ENCODE measurements at regions not wholly inside any gene's neighbourhood (a gene's known extent, or its start where the extent isn't known, plus 50 kb on each side); places are given as distances from the start of the nearest gene placed in this dataset.
"Not testable (repeated sequence)": the region's sequence is repeated elsewhere in the genome, so short reads cannot be mapped to it uniquely, and the experiment has no call there.

DNA sequence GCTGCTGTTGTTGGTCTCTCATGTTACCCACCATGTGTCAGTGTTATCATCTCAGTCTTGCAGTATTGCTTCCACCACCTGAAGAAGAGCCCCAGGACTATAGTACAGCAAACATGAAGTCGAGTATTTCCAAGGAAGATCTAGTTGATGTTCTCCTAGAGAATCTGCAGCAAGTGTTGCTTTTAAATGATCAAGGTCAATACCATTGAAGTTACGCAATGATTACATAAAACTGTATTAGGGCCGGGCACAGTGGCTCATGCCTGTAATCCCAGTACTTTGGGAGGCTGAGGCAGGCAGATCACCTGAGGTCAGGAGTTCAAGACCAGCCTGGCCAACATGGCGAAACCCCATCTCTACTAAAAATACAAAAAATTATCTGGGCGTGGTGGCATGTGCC lies 173.9 kb downstream of the TJP1 start:
- DNase-seq (ENCODE audit: low read depth, low spot score): not testable (repeated sequence)

- no peak for DNase-seq (ENCODE audit: low read depth, low spot score)
Measured at GRCh38 chr15:29645841-29646240, 176.4 kb downstream of the TJP1 start.

GRCh38 chr15:29644361-29644760 lies 177.9 kb downstream of the TJP1 start:
- DNase-seq (ENCODE audit: low read depth, low spot score): not testable (repeated sequence)

DNA sequence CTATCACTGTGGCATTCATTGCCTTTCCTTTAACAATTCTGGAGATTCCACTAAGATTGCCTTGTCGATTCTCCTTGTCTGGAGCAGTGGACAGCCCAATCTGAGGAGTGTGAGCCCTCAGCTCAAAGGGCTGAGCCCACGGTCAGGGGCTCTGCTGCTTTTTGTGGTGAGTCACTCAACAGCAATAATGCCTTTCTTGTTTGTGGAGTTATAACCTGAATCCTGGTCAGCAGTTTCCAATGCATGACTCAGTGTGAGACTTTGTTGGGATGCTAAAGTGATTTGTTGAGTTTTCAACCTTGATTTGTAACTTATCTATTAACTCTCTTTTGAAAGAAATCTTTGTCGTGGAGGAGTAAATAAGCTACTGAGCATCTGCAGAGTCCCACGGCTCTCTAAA lies 183.5 kb downstream of the TJP1 start:
- no peak for DNase-seq (ENCODE audit: low read depth, low spot score)

- no peak for DNase-seq (ENCODE audit: low read depth, low spot score)
Measured at GRCh38 chr15:29638011-29638410, 184.3 kb downstream of the TJP1 start.

- DNase-seq (ENCODE audit: low read depth, low spot score): no peak
Measured at GRCh38 chr15:29637555-29637954, 184.7 kb downstream of the TJP1 start.

GRCh38 chr15:29636921-29637320 lies 185.3 kb downstream of the TJP1 start:
- DNase-seq (ENCODE audit: low read depth, low spot score): no peak

GRCh38 chr15:29636140-29636539 lies 186.1 kb downstream of the TJP1 start:
- DNase-seq (ENCODE audit: low read depth, low spot score): no peak

DNA sequence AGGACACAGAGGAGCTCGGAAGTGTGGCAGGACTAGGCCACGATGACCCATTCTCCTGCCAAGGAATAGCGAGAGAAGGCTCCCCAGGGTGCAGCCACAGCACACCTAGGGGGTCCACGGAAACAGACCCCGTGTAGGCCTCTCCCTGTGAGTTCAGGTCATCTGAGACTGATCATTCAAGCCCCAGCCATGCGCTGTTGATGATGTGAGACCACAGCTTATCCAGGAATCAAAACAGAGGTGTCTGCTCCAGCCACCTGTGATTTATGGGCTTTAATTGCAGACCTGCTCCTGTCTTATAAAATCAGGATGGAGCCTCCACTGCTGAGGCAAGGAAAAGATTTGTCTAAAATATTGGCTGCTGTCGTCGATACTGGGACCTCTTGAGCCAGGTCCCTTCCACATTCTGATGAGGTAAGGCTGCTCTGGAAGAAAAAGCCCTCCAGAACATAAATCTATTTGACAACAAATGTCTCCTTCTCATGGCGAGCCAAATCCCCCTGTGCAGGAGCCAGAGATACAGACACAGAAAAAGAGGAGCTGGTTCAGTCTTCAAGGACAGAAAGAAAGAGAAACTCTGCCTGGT lies 186.7 kb downstream of the TJP1 start:
- no peak for DNase-seq (ENCODE audit: low read depth, low spot score)

GRCh38 chr15:29633971-29634370 lies 188.3 kb downstream of the TJP1 start:
- no peak for DNase-seq (ENCODE audit: low read depth, low spot score)

DNA sequence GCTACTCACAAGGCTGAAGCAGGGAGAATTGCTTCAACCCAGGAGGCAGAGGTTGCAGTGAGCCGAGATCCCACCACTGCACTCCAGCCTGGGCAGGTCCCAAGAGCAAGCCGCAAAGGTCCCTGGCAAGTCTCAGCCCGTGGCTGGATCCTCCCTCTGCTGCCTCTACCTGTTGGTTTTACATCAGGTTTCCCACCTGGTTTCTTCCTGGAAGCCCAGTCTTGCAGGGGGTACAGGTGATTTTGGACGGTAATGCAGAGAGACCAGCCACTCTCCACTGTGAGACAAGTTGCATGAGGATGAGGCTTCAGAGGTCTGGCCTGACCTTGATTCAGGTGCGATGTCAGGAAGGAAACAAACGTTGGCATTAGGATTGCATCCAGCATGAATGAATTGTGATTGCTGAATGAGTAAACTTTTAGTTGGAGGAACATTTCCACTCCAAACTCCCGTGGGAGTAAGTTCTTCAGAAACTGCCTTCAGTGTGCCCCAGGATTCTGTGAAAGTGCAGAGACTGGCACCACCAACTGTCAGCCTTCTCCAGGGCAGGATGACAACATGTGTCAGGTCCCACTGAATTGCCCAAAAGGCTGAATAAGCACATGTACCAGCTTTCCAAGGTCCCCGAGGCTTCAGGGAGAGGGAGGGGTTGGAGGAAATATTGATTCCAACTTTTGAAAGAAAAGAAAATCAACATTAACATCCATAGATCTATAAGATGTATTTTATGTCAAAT lies 189.4 kb downstream of the TJP1 start:
- DNase-seq (ENCODE audit: low read depth, low spot score): no peak

DNA sequence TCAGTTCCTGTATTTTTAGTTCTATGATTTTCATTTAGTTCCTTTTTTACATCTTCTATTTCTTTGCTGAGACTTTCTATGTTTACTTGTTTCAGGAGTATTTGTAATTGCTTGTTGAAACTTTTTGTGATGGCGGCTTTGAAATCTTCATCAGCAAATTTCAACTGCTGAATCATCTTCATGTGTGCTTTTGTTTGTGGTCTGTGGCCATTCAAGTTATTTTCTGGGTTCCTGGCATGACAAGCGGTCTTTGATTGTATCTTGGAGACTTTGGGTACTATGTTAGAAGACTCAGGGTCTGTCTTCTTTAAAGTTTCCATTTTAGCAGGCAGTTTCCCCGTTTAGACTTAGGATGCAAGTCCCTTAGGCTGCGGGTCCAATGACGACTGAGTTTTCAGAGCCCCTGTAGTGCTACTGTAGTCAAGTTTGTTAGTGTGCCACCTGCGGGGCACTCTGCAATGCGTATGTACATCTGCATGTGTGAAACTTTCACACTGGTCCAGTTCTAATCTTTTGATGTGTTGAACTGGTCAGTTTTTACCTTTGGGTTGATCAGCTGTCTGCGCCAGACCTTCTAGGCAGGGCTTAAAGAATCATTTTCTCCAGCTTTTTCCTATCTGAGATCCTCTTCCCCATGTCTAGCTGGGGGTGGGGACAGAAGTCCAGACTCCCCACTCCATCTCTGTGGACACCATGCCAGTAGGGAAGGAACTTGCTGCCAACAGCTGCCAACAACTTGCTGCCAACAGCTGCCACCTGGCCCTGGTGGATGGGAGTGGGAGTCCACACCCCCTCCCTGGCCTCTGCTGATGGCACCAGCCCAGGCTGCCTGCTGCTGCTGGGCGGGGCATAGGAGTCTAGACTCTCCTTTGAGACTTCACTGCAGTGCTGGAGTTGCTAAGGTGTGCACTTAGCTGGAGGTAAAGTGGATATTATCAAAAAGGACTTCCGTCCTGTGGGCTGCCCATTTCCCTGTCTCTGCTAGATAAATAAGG lies 190.9 kb downstream of the TJP1 start:
- no peak for DNase-seq (ENCODE audit: low read depth, low spot score)

DNA sequence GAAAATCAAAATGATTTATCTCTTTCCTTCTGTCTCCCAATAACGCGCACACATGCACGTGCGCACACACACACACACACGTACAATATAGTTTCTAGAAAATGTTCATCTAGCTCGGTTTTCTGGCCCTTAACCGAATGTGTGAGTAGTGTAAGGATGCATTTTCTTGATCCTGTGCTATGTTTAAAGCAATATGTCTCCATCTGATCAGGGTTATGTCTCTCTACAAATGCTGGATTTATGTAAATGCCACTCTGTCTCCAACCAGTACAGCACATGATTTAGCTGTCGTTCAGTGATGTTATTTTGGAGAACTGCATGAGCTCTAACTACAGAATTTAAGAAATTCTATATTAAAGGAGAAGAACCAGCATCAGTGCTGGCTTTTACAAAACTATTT lies 198.0 kb downstream of the TJP1 start:
- DNase-seq (ENCODE audit: low read depth, low spot score): no peak

DNA sequence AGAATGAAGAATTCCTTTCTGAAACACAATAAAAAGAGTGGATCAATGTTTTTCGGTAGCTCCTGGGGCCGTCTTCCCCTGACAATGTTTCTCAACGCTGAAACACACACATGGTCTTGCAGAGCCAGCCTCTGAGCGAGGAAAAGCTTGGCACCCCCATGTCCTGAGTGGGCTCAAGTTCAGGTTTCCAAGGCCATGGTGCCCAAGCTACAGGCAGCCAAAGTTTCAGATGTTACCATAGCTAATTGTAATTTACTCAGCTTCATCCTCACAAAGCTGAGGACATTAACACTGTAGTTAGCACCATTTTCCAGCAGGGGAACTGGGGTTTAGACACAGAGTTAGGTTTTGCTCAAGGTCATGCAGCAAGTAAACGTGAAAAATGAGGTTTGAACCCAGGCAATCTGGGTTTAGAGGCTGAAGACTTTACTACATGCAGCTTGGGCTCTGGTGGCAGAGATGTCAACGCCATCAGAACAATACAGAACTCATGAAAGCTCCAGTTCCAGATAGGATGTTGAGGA lies 199.1 kb downstream of the TJP1 start:
- no peak for DNase-seq (ENCODE audit: low read depth, low spot score)

DNA sequence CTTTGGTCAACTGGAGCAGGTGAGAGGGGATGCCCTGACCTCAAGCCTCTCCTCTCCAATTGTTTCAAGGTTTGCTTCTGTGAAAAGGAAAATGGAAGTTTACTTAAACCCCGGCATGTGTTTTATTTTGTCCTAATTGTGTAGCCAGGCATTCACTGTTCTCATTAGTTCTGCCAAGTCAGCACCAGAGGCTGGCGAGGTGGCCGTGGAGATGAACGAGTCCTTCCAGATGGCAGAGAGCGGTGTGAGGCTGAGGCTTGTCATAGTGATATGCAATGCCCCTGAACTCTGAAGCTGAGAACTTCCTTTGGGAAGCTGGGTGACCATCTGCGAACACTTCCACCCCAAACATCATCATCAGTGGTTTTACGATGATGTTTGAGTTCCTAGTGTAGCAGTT lies 199.6 kb downstream of the TJP1 start:
- no peak for DNase-seq (ENCODE audit: low read depth, low spot score)

DNA sequence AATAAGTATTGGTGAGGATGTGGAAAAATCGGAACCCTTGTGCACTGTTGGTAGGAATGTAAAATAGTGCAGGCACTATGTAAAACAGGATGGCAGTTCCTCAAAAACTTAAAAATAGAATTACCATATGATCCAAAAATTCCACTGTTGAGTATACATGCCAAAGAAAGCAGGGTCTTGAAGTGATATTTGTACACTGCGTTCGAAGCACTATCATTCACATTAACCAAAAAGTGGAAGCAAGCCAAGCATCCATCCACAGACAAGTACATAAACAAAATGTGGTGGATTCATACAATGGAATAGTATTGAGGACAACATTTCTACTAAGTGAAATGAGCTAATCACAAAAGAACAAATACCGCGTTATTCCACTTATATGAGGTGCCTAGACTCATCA lies 200.7 kb downstream of the TJP1 start:
- DNase-seq (ENCODE audit: low read depth, low spot score): no peak

GRCh38 chr15:29618586-29618985 lies 203.7 kb downstream of the TJP1 start:
- DNase-seq (ENCODE audit: low read depth, low spot score): no peak

DNA sequence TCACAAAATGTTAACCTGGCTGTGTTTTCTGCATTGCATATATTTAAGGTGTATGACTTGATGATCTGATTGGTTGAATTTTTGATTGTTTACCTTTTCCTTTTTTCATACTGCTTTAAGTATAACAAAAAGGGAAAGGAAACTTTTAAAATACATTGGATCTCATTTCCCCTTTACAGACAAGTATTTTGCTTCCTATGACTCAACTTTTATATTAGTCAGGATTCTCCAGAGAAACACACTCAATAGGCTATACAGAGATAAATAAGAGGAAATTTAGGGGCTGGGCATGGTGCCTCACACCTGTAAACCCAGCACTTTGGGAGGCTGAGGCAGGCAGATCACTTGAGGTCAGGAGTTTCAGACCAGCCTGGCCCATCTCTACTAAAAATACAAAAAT lies 205.8 kb downstream of the TJP1 start:
- DNase-seq (ENCODE audit: low read depth, low spot score): no peak

- DNase-seq (ENCODE audit: low read depth, low spot score): no peak
Measured at GRCh38 chr15:29615791-29616190, 206.5 kb downstream of the TJP1 start.

DNA sequence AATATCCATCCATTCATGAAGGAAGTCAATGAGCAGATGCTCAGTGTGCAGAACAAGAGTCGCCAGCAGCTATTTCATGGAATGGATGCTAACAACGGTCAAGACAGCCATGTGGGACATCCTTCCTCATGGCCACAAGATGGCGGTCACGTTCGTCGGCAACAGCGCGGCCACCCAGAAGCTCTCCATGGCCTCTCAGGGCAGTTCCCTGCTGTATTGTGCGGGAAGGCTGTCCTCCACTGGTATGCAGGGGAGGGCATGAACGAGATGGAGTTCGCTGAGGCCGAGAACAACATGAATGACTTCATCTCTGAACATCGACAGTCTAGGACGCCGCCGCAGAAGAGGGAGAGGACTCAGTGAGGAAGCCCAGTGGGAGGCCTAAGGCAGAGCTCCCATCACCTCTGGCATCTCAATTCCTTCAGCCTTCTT lies 208.3 kb downstream of the TJP1 start:
- DNase-seq (ENCODE audit: low read depth, low spot score): no peak

DNA sequence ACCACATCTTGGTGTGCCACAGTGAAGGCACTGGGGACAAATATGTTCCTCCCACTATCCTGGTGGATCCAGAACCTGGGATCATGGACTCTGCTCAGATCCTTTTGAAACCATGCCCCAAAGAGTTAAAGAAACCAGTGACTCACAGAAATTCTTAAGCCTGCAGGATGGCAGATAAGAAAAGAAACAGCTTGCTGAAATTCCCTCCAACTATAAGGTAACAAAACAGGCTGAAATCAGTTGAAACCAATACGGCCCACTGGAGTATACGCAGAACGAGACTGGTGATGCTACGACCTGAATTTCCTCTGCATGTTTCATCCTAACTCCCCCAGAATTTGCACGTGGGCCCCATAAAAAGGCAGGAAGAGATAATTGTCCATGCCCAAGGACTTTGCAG lies 209.6 kb downstream of the TJP1 start:
- no peak for DNase-seq (ENCODE audit: low read depth, low spot score)

- DNase-seq (ENCODE audit: low read depth, low spot score): peak; percentile 61
Measured at GRCh38 chr15:29612096-29612495, 210.2 kb downstream of the TJP1 start.

Measured in iPS DF 19.7 (cell line).